Ureter (tissue), 1 donor: ENCODE measurements at regions not wholly inside any gene's neighbourhood (a gene's known extent, or its start where the extent isn't known, plus 50 kb on each side); places are given as distances from the start of the nearest gene placed in this dataset.

ENCODE experiments used
- DNase-seq: peaks from one replicate; pipeline ENCODE4 v3.0.0-alpha.2; 2020; ENCODE audit warnings: low spot score
- donor health status: DM: yes; HTN: yes; CAD: no.

DNA sequence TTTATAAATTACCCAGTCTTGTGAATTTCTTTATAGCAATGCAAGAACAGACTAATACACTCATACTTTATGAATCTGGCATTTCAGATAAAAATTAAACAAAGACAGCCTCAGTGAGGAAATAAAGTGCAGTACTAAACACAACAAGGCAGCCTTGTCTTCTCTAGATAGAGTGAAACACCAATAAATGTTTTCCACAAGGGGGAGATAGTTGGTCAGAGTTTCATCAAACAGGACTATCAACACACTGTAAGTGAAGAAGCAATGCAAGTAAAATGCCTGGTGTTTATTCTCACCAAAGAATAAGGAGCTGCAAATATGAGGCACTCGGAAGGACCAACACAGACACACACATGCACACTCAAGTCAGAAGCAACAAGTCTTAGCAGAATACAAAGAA, 62.8 kb downstream of the FAM9B start:
- no peak for DNase-seq

- DNase-seq = no peak
Observed at GRCh38 chrX:8969378-8969777, 64.5 kb downstream of the FAM9B start.

DNA sequence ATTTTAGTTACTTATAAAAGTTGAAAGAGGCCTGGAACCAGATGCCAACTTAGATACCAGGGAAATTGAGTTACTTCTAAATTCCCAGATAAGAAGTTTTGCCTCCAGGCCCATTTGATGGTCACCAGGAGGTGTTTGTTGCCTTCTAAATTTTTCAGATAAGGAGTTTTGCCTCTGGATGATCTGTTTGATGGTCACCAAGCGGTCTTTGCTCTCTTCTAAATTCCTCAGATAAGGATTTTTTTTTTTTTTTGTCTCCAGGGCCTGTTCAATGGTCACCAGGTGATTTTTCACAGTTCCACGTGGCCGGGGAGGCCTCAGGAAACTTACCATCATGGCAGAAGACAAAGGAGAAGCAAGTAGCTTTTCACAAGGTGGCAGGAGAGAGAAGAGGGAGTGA, 66.5 kb downstream of the FAM9B start:
- DNase-seq = no peak

GRCh38 chrX:8960957-8961468, 72.9 kb downstream of the FAM9B start:
- no peak for DNase-seq

- DNase-seq = no peak
Observed at GRCh38 chrX:8955511-8955910, 78.4 kb downstream of the FAM9B start.

- DNase-seq = no peak
Observed at GRCh38 chrX:8946563-8946962, 87.4 kb downstream of the FAM9B start.

DNA sequence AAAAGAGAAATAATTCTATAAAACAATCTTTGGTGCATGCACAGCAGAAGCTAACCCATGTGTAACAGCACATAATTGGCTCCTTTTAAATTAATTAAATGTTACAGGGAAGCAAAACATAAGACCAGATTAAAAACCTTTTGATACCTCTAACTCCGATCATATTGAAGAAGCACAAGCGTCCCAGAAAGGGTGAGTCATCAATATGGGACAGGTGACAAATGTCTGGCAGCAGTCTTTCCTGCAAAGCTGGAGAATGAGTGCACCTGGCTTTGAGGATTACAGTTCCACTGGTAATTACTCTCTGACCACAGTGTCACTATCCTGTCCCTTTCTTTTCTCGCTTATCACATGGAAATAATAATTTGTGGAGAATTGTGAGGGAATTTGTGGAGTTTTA, 94.6 kb downstream of the FAM9B start:
- DNase-seq = no peak

DNA sequence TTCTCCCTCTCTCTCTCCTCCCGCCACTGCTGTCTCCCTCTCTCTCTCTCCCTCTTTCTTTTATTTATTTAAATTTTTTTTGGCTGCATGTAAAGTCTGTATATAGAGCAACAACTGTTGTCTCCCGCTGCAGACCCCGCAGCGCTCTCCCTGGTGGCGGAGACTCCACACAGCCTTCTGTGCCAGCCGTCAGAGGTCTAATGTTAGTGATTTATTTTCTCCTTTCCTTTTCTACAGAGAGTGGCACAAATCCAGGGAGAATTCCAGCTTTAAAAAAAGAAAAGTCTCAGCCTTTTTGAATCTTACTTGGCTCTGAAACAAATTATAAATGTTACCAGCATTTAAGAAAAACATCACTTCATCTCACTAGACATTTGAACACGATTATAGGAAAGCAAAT, 106.2 kb downstream of the FAM9B start:
- no peak for DNase-seq

GRCh38 chrX:8927066-8927635, 106.8 kb downstream of the FAM9B start:
- DNase-seq = no peak

GRCh38 chrX:8921615-8922014, 112.3 kb downstream of the FAM9B start:
- DNase-seq = no peak

GRCh38 chrX:8919801-8920200, 114.1 kb downstream of the FAM9B start:
- DNase-seq = no peak

DNA sequence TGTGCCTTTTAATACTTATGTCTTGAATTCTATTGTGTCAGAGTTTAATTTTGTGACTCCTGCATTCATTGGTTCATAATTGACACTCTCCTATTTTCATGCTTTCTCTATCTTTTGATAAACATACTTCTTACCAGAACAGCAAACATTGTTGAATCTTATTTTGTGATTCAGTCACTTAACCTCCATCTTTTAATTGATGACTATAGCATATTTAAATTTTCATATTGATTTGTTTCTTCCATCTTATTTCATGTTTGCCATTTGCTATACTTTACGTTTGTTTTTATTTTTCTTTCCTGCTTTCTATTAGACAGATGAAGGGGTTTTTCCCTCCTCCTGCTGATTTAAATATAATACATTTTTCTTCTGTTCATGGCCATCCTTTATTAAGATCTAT, 115.5 kb upstream of the FAM9A start:
- no peak for DNase-seq

GRCh38 chrX:8914681-8915080, 113.5 kb upstream of the FAM9A start:
- no peak for DNase-seq

- peak; percentile 44 for DNase-seq
Observed at GRCh38 chrX:8913655-8914409, 112.6 kb upstream of the FAM9A start.

DNA sequence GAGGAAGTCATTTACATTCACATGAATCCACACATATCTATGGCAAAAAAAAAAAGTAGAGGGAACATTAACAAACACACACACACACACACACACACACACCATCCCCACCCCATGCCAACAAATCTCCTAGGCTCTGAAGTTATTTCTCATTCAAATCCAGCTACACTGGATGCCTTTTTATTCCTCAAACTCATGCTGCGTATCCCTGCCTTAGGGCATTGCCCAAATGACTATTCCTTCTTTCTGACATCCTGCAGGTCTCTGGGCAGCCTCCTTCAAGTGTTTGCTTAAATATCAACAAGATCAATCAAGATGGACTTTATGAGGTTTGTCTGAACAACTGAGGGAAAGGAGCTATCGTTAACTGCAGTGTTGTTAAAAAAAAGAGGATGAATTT, 106.5 kb upstream of the FAM9A start:
- no peak for DNase-seq

DNA sequence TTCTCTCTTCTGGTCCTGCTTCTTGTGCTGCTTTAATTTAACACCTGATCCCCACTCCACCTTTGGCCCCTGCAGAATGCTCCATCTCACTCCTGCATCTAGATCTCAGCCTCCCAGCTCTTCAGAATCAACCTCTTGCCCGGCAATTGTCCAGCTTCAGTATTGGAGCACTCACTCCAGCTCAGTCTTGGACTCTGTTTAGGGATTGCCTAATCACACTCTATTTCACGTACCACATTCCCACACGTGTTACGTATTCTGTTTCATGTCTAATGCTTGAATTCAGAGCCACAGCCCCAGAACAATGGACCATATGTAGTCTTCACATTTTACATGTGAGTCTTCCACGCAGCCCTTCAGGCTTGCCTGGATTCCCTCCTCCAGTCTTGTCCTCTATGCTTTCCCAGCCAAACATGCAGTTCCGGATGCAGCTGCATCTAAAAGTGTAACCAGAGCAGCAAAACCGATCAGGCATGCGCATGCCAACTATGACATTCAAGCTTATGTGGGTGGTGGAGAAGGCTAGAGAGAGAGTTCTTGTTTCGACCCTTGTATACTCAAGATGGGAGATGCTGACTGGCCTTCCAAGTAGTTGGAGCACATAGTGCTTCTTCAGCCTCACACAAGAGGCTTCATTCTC, 105.2 kb upstream of the FAM9A start:
- no peak for DNase-seq

DNA sequence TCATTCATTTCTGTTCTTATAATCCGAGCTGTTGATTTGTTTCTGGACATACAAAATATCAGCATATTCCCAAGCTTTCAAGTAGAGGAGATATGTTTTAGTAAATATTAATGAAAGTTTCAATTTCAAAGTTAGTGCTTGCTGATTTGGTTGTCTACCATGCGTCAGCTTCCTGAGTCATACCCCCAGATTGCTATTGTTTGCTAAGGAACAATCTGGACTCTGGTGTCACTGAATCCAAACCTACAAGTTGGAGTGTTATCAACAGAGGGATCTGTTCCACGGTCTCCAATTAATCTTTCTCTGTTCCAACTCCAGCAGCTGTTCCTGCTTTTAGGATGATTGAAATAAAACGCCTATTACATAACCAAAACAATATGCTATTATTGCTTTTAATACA, 96.1 kb upstream of the FAM9A start:
- no peak for DNase-seq

DNA sequence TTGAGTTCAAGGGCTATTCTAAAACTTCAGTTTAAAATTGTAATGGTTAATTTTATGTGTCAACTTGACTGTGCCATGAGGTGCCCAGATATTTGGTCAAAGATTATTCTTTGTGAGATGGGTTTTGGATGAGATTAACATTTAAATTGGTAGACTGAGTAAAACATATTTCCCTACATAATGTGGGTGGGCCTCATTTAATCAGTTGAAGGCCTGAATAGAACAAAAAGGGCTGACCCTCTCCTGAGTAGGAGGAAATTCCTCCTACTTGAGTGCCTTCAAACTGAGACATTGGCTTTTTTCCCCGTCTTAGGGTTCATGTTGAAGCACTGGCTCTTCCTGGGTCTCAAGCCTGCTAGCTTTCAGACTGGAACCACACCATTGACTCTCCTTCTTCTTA, 89.6 kb upstream of the FAM9A start:
- DNase-seq = no peak

DNA sequence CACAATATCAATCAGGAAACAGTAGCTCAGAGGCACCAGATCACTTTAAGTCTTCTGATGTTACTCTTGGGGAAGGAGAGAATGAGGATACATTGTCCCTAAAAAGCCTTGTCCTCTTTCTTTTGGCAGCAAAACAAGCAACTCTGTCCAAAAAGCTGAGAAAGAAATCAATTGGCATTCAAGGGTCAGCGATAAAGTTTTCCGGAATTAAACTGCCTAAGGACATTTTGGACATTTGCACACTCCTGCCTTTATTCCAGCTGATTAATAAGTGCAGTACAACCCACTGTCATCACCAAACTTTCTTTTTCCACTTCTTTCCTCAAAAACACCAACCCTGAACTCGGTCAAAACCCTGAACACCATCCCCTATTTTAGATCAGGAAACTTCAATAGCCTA, 85.8 kb upstream of the FAM9A start:
- DNase-seq = no peak

DNA sequence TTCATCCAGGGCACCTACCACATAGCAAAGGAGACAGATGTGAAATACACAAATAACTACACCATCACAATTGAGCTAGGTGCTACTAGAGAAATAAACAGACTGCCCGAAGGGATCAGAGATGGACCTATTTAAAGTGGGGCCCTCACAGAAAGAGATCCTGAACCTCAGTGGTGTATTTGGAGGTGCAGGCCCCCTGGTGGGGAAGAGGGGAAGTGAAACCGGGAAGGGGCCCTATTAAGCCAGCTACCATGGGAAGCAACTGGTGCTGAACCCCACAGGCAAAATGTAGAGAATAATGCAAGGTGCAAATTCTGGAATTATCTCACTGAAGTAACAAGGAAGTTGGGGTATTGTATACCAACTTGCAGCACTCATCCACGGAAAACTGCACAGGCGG, 78.6 kb upstream of the FAM9A start:
- DNase-seq = no peak

DNA sequence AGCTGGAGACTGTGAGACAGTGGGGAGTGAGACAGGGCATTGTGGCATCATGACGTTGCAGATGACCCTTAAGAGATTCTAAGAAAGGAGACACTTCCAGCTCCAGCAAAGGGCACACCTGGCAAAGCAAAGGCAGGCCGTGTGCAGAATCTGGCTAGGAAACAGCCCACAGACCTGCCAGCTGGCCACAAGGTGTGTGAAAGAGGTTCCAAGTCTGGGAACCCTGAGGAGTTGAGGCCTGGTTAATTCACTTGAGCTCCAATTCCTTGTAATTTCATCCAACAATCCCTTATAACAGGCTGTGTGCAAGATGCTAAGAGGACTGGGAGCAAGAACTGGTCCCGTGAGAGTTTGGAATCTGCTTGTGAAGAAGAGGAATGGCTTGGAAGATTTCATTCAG, 72.8 kb upstream of the FAM9A start:
- no peak for DNase-seq

DNA sequence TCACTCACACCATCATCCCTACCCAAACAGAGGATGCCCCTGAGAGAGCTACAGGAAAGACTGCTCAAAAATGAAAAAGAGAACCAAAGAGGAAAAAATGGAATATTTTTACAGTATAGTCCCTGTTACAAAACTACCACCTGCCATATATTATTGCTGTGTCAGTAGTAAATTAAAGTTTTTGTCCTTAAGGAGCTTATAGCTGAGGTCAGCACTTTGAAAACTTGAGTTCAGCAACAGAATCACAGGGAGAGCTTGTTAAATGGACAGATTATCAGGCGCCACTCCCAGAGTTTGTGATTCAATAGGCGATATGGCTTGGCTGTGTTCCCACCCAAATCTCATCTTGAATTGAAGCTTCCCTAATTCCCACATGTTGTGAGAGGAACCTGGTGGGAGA, 71.9 kb upstream of the FAM9A start:
- no peak for DNase-seq

DNA sequence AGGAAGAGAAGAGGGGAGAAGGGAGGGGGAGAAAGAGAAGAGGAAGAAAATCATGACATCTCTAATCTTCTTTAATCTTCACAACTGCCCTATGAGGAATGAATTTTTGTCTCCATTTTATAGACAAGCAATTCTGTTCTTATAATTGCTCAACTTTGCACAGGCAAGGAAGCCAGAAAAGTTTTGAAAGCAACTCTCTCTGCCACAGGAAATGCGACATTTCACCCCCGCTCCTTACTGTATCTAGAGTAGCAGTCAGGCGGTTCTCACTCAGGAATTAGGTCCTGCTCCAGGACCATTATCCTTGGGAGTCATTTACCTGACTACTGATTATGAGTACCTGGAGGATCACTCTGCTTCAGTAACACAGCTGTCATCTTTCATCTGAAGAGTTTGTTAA, 69.2 kb upstream of the FAM9A start:
- no peak for DNase-seq
